K562 (cell line): ENCODE measurements at regions not wholly inside any gene's neighbourhood (a gene's known extent, or its start where the extent isn't known, plus 50 kb on each side); places are given as distances from the start of the nearest gene placed in this dataset.

Experiments
- ATAC-seq: fragments of 200-7000 bp; cut with Tn5 transposase; 3 replicates; pipeline ENCODE4 v1.9.1; 2020; ENCODE audit warnings: moderate library complexity
- BruUV-seq: library from RNA; stranded (reverse); fragments of 400-500 nt; replicated peaks from 2 replicates; lab custom pipeline; 2021; lab: Mats Ljungman, UMichigan
- CTCF ChIA-PET: fragments of 300-600 bp; formaldehyde crosslinking; extraction: SDS; loops from one replicate; lab custom pipeline; 2021; ENCODE audit warnings: low intra/inter-chr PET ratio; lab: Yijun Ruan, JAX
- POLR2A ChIA-PET: fragments of 300-600, 350-650 bp; sonication (Branson Sonifier 250); formaldehyde crosslinking; extraction: SDS; loops from one replicate; lab custom pipeline; 2021; ENCODE audit warnings: antibody characterized with exemption, inconsistent platforms; lab: Yijun Ruan, JAX
- DNase-seq, 4 experiments: peaks; one replicate each; pipeline versions ENCODE4 v3.0.0 to v3.0.0-alpha.2; 2011 to 2018; ENCODE audit warnings: low spot score in 3 of 4, mixed read lengths in 3 of 4; ENCODE audit errors: extremely low read depth in 1 of 4
- FAIRE-seq: peaks from 2 replicates; lab custom pipeline; 2011; peaks lifted over from hg19 to GRCh38; lab: Jason Lieb, UNC
- H2AFZ ChIP-seq: 2 replicates; pipeline ENCODE4 v1.6.0; 2011; ENCODE audit warnings: low read depth, low read length, control low read depth, inconsistent platforms
- H3K27ac ChIP-seq: fragments of 200-600 bp; 3 replicates; pipeline ENCODE4 v1.8.0; 2011; ENCODE audit warnings: low read depth, mild to moderate bottlenecking, control low read depth, inconsistent platforms, low read length, moderate library complexity, mixed read lengths; ENCODE audit errors: extremely low read depth
- H3K27me3 ChIP-seq, 2 experiments: fragments of 300-600 bp in 1 of 2; 2 replicates in 1 of 2; 3 replicates in 1 of 2; pipeline versions ENCODE4 v1.6.0 to v1.8.0; 2011; ENCODE audit warnings: inconsistent platforms in 2 of 2, low read length in 2 of 2, mild to moderate bottlenecking in 1 of 2, mixed read lengths in 1 of 2, moderate library complexity in 1 of 2; ENCODE audit not compliant: control insufficient read depth in 2 of 2, insufficient read depth in 2 of 2
- H3K36me3 ChIP-seq: fragments of 300-600 bp; 3 replicates; pipeline ENCODE4 v1.8.0; 2011; ENCODE audit warnings: mild to moderate bottlenecking, low read length, inconsistent platforms; ENCODE audit not compliant: control insufficient read depth, insufficient read depth
- H3K4me1 ChIP-seq, 2 experiments: fragments of 200-600 bp in 1 of 2; replicated peaks in 1 of 2; 2 replicates in 1 of 2; 3 replicates in 1 of 2; pipeline versions ENCODE4 v1.5.1 to v1.8.0; 2011; ENCODE audit warnings: inconsistent platforms in 2 of 2, low read length in 2 of 2, mild to moderate bottlenecking in 1 of 2, mixed read lengths in 1 of 2, moderate library complexity in 1 of 2; ENCODE audit not compliant: control insufficient read depth in 2 of 2, insufficient read depth in 2 of 2
- H3K4me2 ChIP-seq: 2 replicates; pipeline ENCODE4 v1.6.1; 2011; ENCODE audit warnings: low read length, control low read depth, inconsistent platforms, mixed read lengths; ENCODE audit not compliant: insufficient read depth
- H3K4me3 ChIP-seq: fragments of 200-600 bp; sonication (generic), shearing (Covaris generic); 2 replicates; pipeline ENCODE4 v1.5.1; 2016; ENCODE audit warnings: control low read depth, inconsistent platforms
- H3K79me2 ChIP-seq: fragments of 200-600 bp; 3 replicates; pipeline ENCODE4 v1.8.0; 2011; ENCODE audit warnings: low read length, inconsistent platforms; ENCODE audit not compliant: control insufficient read depth, insufficient read depth
- H3K9ac ChIP-seq, 2 experiments: 2 replicates each; pipeline versions ENCODE4 v1.6.0 to v1.6.1; 2011; ENCODE audit warnings: low read depth in 2 of 2, low read length in 2 of 2, control low read depth in 1 of 2, inconsistent platforms in 1 of 2, mild to moderate bottlenecking in 1 of 2, mixed read lengths in 1 of 2; ENCODE audit not compliant: insufficient read depth in 1 of 2
- H3K9me1 ChIP-seq: one replicate; pipeline ENCODE4 v1.6.0; 2011; ENCODE audit warnings: inconsistent platforms, mild to moderate bottlenecking, low read length, moderate library complexity; ENCODE audit not compliant: control insufficient read depth, insufficient read depth
- H3K9me3 ChIP-seq: replicated peaks from 2 replicates; pipeline ENCODE4 v1.5.1; 2011; ENCODE audit warnings: low read depth, low read length, inconsistent platforms; ENCODE audit not compliant: control insufficient read depth, insufficient read depth
- H4K20me1 ChIP-seq: replicated peaks from 2 replicates; pipeline ENCODE4 v1.6.1; 2011; ENCODE audit warnings: low read length, inconsistent platforms, mixed read lengths; ENCODE audit not compliant: control insufficient read depth, insufficient read depth
- BMI1 ChIP-seq: fragments of 150-350 bp; IDR thresholded peaks from 2 replicates; pipeline ENCODE4 v1.6.1; 2014; ENCODE audit warnings: low read length
- CBX8 ChIP-seq: fragments of 200-600 bp; sonication (generic); IDR thresholded peaks from 2 replicates; pipeline ENCODE4 v1.6.1; 2012; ENCODE audit warnings: borderline replicate concordance, mixed run types, low read depth, mild to moderate bottlenecking, moderate library complexity, mixed read lengths, low read length, control low read depth, inconsistent platforms; ENCODE audit not compliant: poor library complexity, severe bottlenecking; ENCODE audit errors: extremely low read depth
- LARP7 ChIP-seq: fragments of 450-650 bp; IDR thresholded peaks from 2 replicates; pipeline ENCODE4 v1.6.1; 2016
- MEF2D ChIP-seq: conservative IDR thresholded peaks from 2 replicates; pipeline ENCODE4 v1.6.1; 2016; ENCODE audit warnings: low read depth, missing genetic modification characterization, missing compliant biosample characterization
- RBM25 ChIP-seq: fragments of 200-400 bp; formaldehyde crosslinking; IDR thresholded peaks from 2 replicates; pipeline ENCODE4 v1.6.1; 2018; ENCODE audit warnings: low read length, low read depth, moderate library complexity; ENCODE audit not compliant: severe bottlenecking
- SFPQ ChIP-seq: fragments of 200-400 bp; formaldehyde crosslinking; IDR thresholded peaks from 2 replicates; pipeline ENCODE4 v1.6.1; 2017; ENCODE audit warnings: mild to moderate bottlenecking, low read depth, low read length, moderate library complexity
- USF1 ChIP-seq: sonication (generic); formaldehyde crosslinking; IDR thresholded peaks from 2 replicates; pipeline ENCODE4 v1.9.0; 2022; ENCODE audit warnings: mild to moderate bottlenecking, missing genetic modification reagents
- XRCC4 ChIP-seq: IDR thresholded peaks from one replicate; pipeline ENCODE4 v1.6.1; 2011; ENCODE audit not compliant: insufficient read depth, insufficient read length; ENCODE audit errors: extremely low read depth
- ZEB2 ChIP-seq: fragments of 450-650 bp; IDR thresholded peaks from 2 replicates; pipeline ENCODE4 v1.6.1; 2016
- ZNF239 ChIP-seq: fragments of 250-450 bp; sonication (Bioruptor Pico); IDR thresholded peaks from 2 replicates; pipeline ENCODE4 v1.4.0; 2020; ENCODE audit warnings: mild to moderate bottlenecking
- ZNF551 ChIP-seq: fragments of 250-450 bp; sonication (Bioruptor Pico); IDR thresholded peaks from 2 replicates; pipeline ENCODE4 v1.5.0; 2021; ENCODE audit warnings: mild to moderate bottlenecking, moderate library complexity
- WGBS: fragments of 100-300 bp; shearing (Covaris generic); methylation state at CpG from one replicate; pipeline ENCODE4 v1.1.6; 2016; ENCODE audit warnings: low coverage, mixed read lengths; ENCODE audit not compliant: insufficient coverage; ENCODE audit errors: missing lambda C conversion rate; 5-methylcytosine and 5-hydroxymethylcytosine counted together
- in situ Hi-C: fragments of 300-500 bp; cut with MboI; formaldehyde crosslinking; loops from 4 replicates; pipeline ENCODE4 v1.15.0; 2018; ENCODE audit warnings: inconsistent platforms, mixed read lengths
- intact Hi-C: fragments of 100-400 bp; cut with micrococcal nuclease; formaldehyde crosslinking; loops from 2 replicates; pipeline ENCODE4 v1.14.2; 2022

- Histone ChIP-seq H3K9me1 (no peaks in the 10 kb centered on the region), H3K4me2 (no peak overlapping the region), H4K20me1 (no peaks in the 10 kb centered on the region), H3K27ac (no peak overlapping the region), H3K36me3 (no peaks in the 10 kb centered on the region), H3K27me3 (peaks cover 5 to 7% of the 10 kb centered on the region in 2 experiments; a peak in 4 of 5 replicates), H3K4me1 (no peaks in the 10 kb centered on the region), H3K79me2 (no peaks in the 10 kb centered on the region), H3K9ac (no peak overlapping the region), H3K9me3 (no peaks in the 10 kb centered on the region)
- FAIRE-seq (no peak), DNase-seq (no peak)
- intact Hi-C loops (no loop called here), in situ Hi-C loops (no loop called here)
- no TSS peak for BruUV-seq
- POLR2A ChIA-PET: no interaction called here
- CTCF ChIA-PET: no interaction called here
- TF ChIP-seq XRCC4 (no peak), CBX8 (peak; percentile 30)
- TF ChIP-seq, all 486 proteins: peak for 1
- WGBS: 0% methylated on average over 3 of the region's 3 CpGs
- Histone ChIP-seq H3K4me3 (no peak overlapping the region), H2AFZ (no peak overlapping the region)
- no peak for ATAC-seq
These were observed 499.9 kb downstream of the MCTP2 start for GRCh38 chr15:94731286-94731685.

GRCh38 chr15:94734460-94734859, 503.1 kb downstream of the MCTP2 start:
- no peaks in the 10 kb centered on the region for H3K9me1 ChIP-seq
- H3K9me3 ChIP-seq: no peaks in the 10 kb centered on the region
- CTCF ChIA-PET: no interaction called here
- H3K9ac ChIP-seq: no peak overlapping the region
- H3K27ac ChIP-seq: no peak overlapping the region
- ATAC-seq (no peak), FAIRE-seq (no peak), DNase-seq (no peak)
- no peak overlapping the region for H3K4me3 ChIP-seq
- intact Hi-C loops: no loop called here
- H3K79me2 ChIP-seq: no peaks in the 10 kb centered on the region
- H3K27me3 ChIP-seq: peaks cover 7 to 11% of the 10 kb centered on the region in 2 experiments; a peak in 3 of 5 replicates
- H3K4me1 ChIP-seq: no peaks in the 10 kb centered on the region
- WGBS: 0% methylated on average over 1 of the region's 1 CpG
- TF ChIP-seq ZNF551 (no peak), ZNF239 (CRISPR knock-in tag) (peak; percentile 95), USF1 (CRISPR knock-in tag) (no peak), RBM25 (peak; percentile 41), MEF2D (tag) (no peak), BMI1 (no peak), LARP7 (no peak), SFPQ (no peak), ZEB2 (no peak)
- TF ChIP-seq, all 486 proteins: peak for 2
- in situ Hi-C loops: no loop called here
- POLR2A ChIA-PET: no interaction called here
- no TSS peak for BruUV-seq
- Histone ChIP-seq H3K36me3 (no peaks in the 10 kb centered on the region), H4K20me1 (no peaks in the 10 kb centered on the region), H3K4me2 (no peak overlapping the region), H2AFZ (no peak overlapping the region)
